NCI-H1436 (cell line): ENCODE measurements at regions not wholly inside any gene's neighbourhood (a gene's known extent, or its start where the extent isn't known, plus 50 kb on each side); places are given as distances from the start of the nearest gene placed in this dataset.
A peak's percentile ranks its signal among the peaks of the same experiment; 100 is the strongest.
"Not testable (repeated sequence)": the region's sequence is repeated elsewhere in the genome, so short reads cannot be mapped to it uniquely, and the experiment has no call there.

Experiments used
- DNase-seq: peaks from one replicate; lab custom pipeline; 2025; lab: John Stamatoyannopoulos, UW

GRCh38 chr1:199920635-199921034, 106.9 kb upstream of the NR5A2 start:
- no peak for DNase-seq

DNA sequence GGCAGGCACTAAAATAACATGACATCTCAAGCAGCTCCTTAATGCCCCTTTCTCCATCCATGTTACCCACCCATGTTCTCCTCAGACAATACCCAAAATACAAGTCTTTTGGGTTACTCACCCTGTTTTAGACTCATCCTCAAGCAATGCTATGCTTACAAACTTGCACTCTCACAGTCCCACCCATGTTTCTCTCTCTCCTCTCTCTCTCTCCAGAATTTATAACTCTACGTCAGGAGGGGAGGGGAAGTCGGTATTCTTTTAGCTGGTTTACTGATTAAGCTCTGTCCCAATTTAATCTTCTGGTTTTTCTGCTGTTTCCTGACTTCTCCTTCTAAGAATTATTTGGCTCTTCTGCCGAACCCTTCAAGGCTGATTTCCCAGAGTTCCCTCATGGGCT, 98.0 kb upstream of the NR5A2 start:
- no peak for DNase-seq

DNA sequence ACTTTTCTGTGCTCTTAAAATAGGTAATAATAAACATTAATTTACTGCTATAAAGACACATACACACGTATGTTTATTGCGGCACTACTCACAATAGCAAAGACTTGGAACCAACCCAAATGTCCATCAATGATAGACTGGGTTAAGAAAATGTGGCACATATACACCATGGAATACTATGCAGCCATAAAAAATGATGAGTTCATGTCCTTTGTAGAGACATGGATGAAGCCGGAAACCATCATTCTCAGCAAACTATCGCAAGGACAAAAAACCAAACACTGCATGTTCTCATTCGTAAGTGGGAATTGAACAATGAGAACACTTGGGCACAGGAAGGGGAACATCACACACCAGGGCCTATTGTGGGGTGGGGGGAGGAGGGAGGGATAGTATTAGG, 97.4 kb upstream of the NR5A2 start:
- not testable (repeated sequence) for DNase-seq

- no peak for DNase-seq
Observed at GRCh38 chr1:199931666-199932377, 95.7 kb upstream of the NR5A2 start.

- DNase-seq: no peak
Observed at GRCh38 chr1:199932462-199932861, 95.0 kb upstream of the NR5A2 start.

GRCh38 chr1:199936441-199936840, 91.1 kb upstream of the NR5A2 start:
- no peak for DNase-seq

DNA sequence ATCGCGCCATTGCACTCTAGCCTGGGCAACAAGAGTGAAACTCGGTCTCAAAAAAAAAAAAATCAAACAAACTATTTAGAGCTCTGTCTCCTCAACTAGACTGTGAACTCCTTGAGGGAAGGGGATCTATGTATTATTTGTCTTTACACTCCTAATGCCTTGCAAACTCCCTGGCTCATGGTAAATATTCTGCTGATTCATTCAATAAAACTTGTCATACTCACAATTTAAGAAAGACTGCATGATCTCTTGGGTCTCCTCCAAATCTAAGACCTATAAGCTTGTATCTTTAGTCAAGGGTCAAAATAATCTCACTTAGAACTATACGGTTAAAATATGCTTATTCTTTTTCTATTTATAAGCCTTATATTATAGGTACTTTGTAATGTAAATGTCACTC, 90.3 kb upstream of the NR5A2 start:
- no peak for DNase-seq

DNA sequence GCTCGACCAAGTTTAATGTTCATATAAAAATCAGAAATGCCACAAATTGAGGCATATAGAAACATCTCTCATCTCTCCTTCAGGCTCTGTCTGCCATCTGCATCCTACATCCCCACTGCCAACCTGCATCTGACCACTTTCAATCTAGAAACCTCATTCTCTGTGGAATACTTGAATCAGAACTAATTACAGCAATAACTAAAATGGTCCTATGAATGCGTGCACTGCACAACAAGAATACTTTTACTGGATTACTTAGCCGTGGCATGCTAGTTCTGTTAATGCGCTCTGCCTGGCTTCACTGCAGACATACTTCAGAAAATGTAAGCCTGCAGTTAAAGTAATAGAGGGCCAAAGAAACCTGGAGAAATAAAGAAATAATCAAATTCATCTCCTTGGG, 89.8 kb upstream of the NR5A2 start:
- DNase-seq: peak; percentile 52

DNA sequence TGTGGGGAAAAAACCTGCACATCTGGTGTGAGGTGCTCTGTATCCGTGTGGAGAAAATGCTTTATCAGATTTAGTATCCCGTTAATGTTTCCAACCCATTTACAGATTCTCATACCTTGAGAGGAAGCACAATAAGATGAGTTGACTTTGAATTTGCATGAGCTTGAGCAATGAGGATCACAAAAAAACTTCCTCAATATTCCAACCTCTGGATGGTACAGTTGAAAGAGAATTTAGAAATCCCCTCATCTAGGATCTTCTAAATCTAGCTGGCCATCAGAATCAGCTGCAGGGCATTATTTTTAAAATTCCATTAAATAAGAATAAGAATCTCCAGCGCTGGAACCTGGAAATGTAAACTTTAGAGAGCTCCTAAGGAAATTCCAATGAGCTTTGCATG, 82.5 kb upstream of the NR5A2 start:
- DNase-seq: no peak

DNA sequence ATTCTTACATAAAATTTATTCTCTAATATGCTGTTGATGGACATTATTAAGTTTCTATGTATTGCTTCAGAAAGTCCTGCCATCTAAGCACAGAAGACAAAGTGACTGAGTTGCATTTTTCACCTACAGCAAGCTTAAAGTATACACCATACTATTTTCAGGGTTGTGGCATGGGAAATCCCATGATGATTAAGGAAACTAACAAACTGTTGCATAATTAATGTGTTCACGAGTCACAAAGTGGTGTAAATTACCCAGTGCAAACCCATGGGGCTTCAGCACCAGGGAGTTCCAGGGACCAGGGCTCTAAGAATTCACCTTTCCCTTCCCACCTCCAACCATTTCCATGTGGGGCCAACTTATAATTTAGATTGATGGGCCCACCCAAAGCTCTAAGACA, 81.9 kb upstream of the NR5A2 start:
- DNase-seq: no peak

GRCh38 chr1:199946305-199947155, 81.0 kb upstream of the NR5A2 start:
- DNase-seq: no peak

DNA sequence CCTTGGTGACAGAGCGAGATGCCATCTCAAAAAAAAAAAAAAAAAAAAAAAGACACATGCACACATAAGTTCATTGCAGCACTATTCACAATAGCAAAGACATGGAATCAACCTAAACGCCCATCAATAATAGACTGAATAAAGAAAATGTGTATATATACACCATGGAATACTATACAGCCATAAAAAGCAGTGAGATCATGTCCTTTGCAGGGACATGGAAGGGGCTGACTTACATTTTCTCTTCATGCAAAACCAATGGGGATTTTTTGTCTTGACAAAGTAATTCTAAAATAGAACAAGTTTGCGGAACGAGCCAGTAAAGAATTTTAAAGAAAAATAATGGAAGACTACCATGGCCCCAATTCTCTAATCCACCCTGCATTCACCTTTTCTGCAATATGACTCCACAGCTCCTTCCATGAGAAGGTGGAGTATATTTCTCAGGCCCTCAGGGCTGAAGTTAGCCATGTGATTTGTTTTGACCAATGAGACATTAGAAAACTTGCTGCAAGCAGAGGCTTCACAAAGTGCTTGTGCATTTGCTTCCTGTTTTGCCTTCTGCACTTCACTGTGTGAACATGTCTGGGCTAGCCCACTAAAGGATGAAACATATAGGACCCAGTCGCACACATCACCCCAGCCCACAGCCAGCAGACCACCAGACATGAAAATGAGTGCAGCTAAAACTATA, 78.8 kb upstream of the NR5A2 start:
- peak; percentile 61 for DNase-seq

- not testable (repeated sequence) for DNase-seq
Observed at GRCh38 chr1:199951005-199951404, 76.5 kb upstream of the NR5A2 start.

DNA sequence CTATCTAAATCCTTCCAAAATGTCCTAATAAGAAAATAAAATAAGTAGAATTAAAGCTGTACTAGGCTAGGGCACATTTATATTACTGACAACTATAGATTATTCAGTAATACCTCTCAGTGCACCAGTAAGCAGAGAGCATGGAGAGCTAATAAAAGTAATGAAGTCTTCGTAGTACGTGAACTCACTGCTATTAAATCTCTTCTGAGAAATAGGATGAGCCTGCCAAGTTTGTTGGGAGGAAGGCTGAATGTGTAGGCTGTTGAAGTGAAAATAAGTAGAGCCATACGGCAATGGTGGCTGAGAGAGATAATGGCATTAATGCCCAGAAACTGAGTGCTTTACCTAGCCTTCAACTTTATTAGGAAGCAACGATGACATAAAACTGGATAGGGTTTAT, 73.9 kb upstream of the NR5A2 start:
- no peak for DNase-seq

DNA sequence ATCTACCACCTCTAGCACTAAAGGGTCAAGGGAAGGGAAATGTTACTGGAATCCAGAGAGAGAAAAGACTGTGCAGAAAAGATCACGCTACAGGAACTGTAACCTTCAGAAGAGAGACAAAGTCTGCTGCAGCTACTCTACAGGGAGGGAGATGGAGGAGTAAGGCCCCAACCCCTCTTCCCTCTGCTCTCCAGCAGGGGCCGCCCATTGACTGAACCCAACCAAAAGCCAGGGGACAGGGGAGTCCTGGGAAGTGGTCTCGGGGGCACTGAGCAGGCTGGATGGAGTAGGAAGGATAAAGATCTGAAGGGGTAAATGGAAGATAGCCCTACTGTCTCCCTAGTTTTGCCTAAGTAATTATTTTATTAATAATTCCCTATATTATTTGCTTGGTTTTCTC, 72.8 kb upstream of the NR5A2 start:
- no peak for DNase-seq

DNA sequence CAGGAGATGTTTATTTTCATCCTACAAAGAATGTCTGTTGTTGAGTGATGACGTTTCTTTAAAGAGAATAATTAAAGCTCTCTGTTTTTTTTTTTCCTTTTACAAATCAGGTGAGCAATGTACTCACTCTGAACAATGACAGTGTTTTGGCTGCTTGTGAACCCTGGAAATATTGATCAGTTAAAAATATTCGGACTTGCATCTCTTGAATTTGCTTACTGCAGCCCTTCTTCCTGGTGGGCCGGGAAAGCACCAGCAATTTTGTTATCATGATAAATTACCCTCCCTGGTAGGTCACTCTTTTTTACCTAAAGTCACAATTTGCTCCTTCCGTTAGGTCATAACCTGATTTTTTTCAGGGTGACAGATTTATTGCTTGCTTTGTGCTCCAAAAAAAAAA, 72.3 kb upstream of the NR5A2 start:
- no peak for DNase-seq

DNA sequence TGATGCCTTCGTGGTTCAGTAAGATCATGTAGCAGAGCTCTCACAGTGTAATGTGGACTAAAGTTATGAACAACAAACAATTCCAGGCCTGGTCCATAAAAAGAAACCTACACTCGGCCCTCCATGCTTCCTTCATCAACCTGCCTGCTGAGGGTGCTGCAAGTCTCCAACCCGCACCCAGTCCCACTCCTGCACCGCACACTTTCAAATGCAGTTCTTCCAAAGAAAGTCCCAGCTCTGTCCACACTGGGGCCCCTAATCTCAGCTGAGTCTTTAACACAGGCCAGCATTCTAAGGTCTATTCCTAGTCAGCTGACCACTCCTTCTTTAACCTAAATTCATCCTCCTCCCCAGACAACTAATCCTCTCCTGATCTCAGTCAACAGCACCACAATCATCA, 71.5 kb upstream of the NR5A2 start:
- no peak for DNase-seq

DNA sequence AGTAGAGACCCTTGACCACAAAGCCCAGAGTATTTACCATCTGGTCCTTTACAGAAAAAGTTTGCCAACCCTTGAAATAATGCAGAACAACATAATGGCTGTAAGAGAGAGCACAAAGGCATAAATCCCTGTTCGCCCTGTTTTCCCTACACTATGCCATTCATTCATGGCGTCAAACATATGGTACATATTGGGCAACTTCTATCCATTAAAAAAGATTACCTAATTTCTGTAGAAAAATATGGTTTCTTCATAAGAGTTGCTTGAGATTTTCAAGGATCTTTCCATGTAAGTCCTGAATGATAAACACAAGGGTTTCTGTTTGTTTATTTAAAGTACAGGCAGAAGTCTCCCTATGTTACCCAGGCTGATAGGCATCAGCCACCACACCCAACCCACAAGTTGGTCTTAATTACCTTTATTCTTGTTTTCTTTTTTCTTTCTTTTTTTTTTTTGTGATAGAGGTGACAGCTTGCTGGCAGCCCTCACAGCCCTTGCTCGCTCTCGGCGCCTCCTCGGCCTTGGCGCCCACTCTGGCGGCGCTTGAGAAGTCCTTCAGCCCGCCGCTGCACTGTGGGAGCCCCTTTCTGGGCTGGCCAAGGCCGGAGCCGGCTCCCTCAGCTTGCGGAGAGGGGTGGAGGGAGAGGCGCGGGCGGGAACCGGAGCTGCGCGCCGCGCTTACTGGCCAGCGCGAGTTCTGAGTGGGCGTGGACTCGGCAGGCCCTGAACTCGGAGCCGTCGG, 68.3 kb upstream of the NR5A2 start:
- no peak for DNase-seq

DNA sequence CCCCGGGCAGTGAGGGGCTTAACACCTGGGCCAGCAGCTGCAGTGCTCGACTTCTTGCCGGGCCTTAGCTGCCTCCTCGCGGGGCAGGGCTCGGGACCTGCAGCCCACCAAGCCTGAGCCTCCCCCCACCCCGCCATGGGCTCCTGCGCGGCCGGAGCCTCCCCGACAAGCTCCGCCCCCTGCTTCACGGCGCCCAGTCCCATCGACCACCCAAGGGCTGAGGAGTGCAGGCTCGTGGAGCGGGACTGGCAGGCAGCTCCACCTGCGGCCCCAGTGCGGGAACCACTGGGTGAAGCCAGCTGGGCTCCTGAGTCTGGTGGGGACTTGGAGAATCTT, 67.8 kb upstream of the NR5A2 start:
- no peak for DNase-seq

- DNase-seq: no peak
Observed at GRCh38 chr1:199970125-199970524, 57.4 kb upstream of the NR5A2 start.

GRCh38 chr1:199976496-199977144, 50.9 kb upstream of the NR5A2 start:
- DNase-seq: no peak
